ENCODE measurements at regions not wholly inside any gene's neighbourhood (a gene's known extent, or its start where the extent isn't known, plus 50 kb on each side); places are given as distances from the start of the nearest gene placed in this dataset.

DNA sequence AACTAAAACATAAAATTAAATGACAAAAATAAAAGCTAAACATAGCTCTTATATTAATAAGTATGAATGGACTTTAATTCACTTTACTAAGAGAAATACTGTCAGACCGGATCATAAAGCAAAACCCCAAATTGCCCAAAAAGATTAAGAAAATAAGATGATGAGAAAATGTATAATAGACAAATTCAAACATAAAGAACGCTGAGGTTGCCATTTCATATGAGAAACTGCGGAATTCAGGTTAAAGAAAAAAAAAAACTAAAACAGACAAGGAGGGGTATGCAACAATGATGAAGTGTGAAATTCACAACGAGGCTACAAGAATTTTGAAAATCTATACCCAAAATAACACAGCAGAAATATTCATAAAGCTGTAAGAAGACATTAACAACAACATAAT lies 133.6 kb upstream of the JUN start:
- no peak overlapping the region for H3K27ac Mint-ChIP-seq (ENCODE audit: unreplicated experiment)
- TF ChIP-seq, protein P1, sequence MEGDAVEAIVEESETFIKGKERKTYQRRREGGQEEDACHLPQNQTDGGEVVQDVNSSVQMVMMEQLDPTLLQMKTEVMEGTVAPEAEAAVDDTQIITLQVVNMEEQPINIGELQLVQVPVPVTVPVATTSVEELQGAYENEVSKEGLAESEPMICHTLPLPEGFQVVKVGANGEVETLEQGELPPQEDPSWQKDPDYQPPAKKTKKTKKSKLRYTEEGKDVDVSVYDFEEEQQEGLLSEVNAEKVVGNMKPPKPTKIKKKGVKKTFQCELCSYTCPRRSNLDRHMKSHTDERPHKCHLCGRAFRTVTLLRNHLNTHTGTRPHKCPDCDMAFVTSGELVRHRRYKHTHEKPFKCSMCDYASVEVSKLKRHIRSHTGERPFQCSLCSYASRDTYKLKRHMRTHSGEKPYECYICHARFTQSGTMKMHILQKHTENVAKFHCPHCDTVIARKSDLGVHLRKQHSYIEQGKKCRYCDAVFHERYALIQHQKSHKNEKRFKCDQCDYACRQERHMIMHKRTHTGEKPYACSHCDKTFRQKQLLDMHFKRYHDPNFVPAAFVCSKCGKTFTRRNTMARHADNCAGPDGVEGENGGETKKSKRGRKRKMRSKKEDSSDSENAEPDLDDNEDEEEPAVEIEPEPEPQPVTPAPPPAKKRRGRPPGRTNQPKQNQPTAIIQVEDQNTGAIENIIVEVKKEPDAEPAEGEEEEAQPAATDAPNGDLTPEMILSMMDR (IDR thresholded peaks at IDR 0.05) = no peak
- DNase-seq (ENCODE audit: low spot score) = no peak
- H3K4me3 Mint-ChIP-seq (ENCODE audit: unreplicated experiment) = no peak overlapping the region
- peaks cover 10% of the 10 kb centered on the region for H3K9me3 Mint-ChIP-seq (ENCODE audit: low read depth)
- peaks cover 12% of the 10 kb centered on the region for H3K4me1 Mint-ChIP-seq (ENCODE audit: low read depth)
- H3K27me3 Mint-ChIP-seq (ENCODE audit: low read depth) = no peaks in the 10 kb centered on the region
- H3K36me3 Mint-ChIP-seq (ENCODE audit: low read depth) = peaks cover 3% of the 10 kb centered on the region

GRCh38 chr1:58919226-58919958 lies 135.5 kb upstream of the JUN start:
- no peak for DNase-seq (ENCODE audit: low spot score)
- H3K9me3 Mint-ChIP-seq (ENCODE audit: low read depth) = peaks cover 5% of the 10 kb centered on the region
- H3K4me1 Mint-ChIP-seq (ENCODE audit: low read depth) = peaks cover 21% of the 10 kb centered on the region

DNA sequence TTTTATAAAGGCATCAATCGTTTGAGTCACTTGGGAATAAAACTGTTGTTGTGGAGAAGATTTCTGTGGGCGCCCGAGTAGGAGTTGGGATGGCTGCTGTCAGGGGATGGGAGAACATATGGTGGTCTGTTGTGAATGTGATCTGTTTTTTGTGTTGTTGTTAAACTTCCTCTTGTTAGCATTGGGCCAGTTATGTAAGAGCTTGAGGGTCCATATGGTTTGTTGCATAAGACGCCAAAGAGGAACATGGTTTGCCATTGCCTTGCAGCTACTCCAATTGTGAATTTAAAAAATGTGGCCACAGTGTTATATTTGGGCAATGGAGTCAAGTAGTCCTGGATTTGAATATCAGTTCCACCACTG lies 136.1 kb upstream of the JUN start:
- Mint-ChIP-seq H3K4me3 (ENCODE audit: unreplicated experiment) (no peak overlapping the region), H3K27me3 (ENCODE audit: low read depth) (no peaks in the 10 kb centered on the region), H3K36me3 (ENCODE audit: low read depth) (peaks cover under 1% of the 10 kb centered on the region), H3K27ac (ENCODE audit: unreplicated experiment) (no peak overlapping the region), H3K4me1 (ENCODE audit: low read depth) (peaks cover 21% of the 10 kb centered on the region), H3K9me3 (ENCODE audit: low read depth) (peaks cover 2% of the 10 kb centered on the region)
- DNase-seq (ENCODE audit: low spot score) = no peak
- TF ChIP-seq, protein P1 (IDR thresholded peaks at IDR 0.05) = no peak

More at GRCh38 chr1:58919226-58919958, 135.5 kb upstream of the JUN start:
- TF ChIP-seq, protein P1 (IDR thresholded peaks at IDR 0.05) = no peak
- Mint-ChIP-seq H3K4me3 (ENCODE audit: unreplicated experiment) (no peak overlapping the region), H3K27me3 (ENCODE audit: low read depth) (no peaks in the 10 kb centered on the region), H3K27ac (ENCODE audit: unreplicated experiment) (no peak overlapping the region), H3K36me3 (ENCODE audit: low read depth) (peaks cover 1% of the 10 kb centered on the region)

GRCh38 chr1:58921342-58921741 lies 137.5 kb upstream of the JUN start:
- TF ChIP-seq, protein P1 (IDR thresholded peaks at IDR 0.05) = no peak
- Mint-ChIP-seq H3K4me3 (ENCODE audit: unreplicated experiment) (no peak overlapping the region), H3K36me3 (ENCODE audit: low read depth) (no peaks in the 10 kb centered on the region), H3K4me1 (ENCODE audit: low read depth) (peaks cover 21% of the 10 kb centered on the region), H3K27ac (ENCODE audit: unreplicated experiment) (no peak overlapping the region), H3K27me3 (ENCODE audit: low read depth) (no peaks in the 10 kb centered on the region), H3K9me3 (ENCODE audit: low read depth) (peaks cover 2% of the 10 kb centered on the region)
- no peak for DNase-seq (ENCODE audit: low spot score)

- Mint-ChIP-seq H3K27ac (ENCODE audit: unreplicated experiment) (no peak overlapping the region), H3K36me3 (ENCODE audit: low read depth) (no peaks in the 10 kb centered on the region), H3K4me1 (ENCODE audit: low read depth) (peaks cover 22% of the 10 kb centered on the region), H3K4me3 (ENCODE audit: unreplicated experiment) (no peak overlapping the region), H3K9me3 (ENCODE audit: low read depth) (no peaks in the 10 kb centered on the region), H3K27me3 (ENCODE audit: low read depth) (no peaks in the 10 kb centered on the region)
- TF ChIP-seq, protein P1 (IDR thresholded peaks at IDR 0.05) = no peak
- no peak for DNase-seq (ENCODE audit: low spot score)
These were observed 137.9 kb upstream of the JUN start for GRCh38 chr1:58921751-58922150.
